T-helper 1 cell (primary cell): ENCODE measurements at regions not wholly inside any gene's neighbourhood (a gene's known extent, or its start where the extent isn't known, plus 50 kb on each side); places are given as distances from the start of the nearest gene placed in this dataset.

Experiments used
- DNase-seq, 5 donors: peaks; one replicate each; pipeline ENCODE4 v3.0.0-alpha.2; 2012 to 2020

GRCh38 chr1:55547405-55547804, 332.2 kb upstream of the USP24 start:
- DNase-seq, result no peak

GRCh38 chr1:55546553-55546952, 331.4 kb upstream of the USP24 start:
- no peak for DNase-seq

- DNase-seq, result no peak
These were observed 329.7 kb upstream of the USP24 start for GRCh38 chr1:55544826-55545225.

GRCh38 chr1:55542901-55543504, 327.8 kb upstream of the USP24 start:
- no peak for DNase-seq

- no peak for DNase-seq
These were observed 326.1 kb upstream of the USP24 start for GRCh38 chr1:55541296-55541695.

- no peak for DNase-seq
These were observed 324.7 kb upstream of the USP24 start for GRCh38 chr1:55539652-55540512.

GRCh38 chr1:55538428-55538827, 323.3 kb upstream of the USP24 start:
- DNase-seq, result no peak

- DNase-seq, result no peak
These were observed 321.3 kb upstream of the USP24 start for GRCh38 chr1:55536545-55536865.

- DNase-seq, result no peak
These were observed 320.8 kb upstream of the USP24 start for GRCh38 chr1:55535724-55536544.

- DNase-seq, result no peak
These were observed 319.5 kb upstream of the USP24 start for GRCh38 chr1:55534565-55535121.

- no peak for DNase-seq
These were observed 316.5 kb upstream of the USP24 start for GRCh38 chr1:55531644-55532043.

- DNase-seq, result no peak
These were observed 315.8 kb upstream of the USP24 start for GRCh38 chr1:55530749-55531478.

- no peak for DNase-seq
These were observed 313.9 kb upstream of the USP24 start for GRCh38 chr1:55529017-55529416.

GRCh38 chr1:55527831-55528230, 312.7 kb upstream of the USP24 start:
- DNase-seq, result no peak

GRCh38 chr1:55526716-55527115, 311.6 kb upstream of the USP24 start:
- DNase-seq, result no peak

GRCh38 chr1:55524006-55524405, 308.8 kb upstream of the USP24 start:
- DNase-seq, result no peak

- DNase-seq, result no peak
These were observed 307.8 kb upstream of the USP24 start for GRCh38 chr1:55522982-55523381.

- no peak for DNase-seq
These were observed 307.3 kb upstream of the USP24 start for GRCh38 chr1:55522353-55522903.

GRCh38 chr1:55520861-55521260, 305.7 kb upstream of the USP24 start:
- no peak for DNase-seq

GRCh38 chr1:55519937-55520683, 304.9 kb upstream of the USP24 start:
- no peak for DNase-seq

GRCh38 chr1:55519276-55519675, 304.1 kb upstream of the USP24 start:
- DNase-seq, result no peak

- no peak for DNase-seq
These were observed 301.9 kb upstream of the USP24 start for GRCh38 chr1:55517036-55517435.
